H1 (cell line): ENCODE measurements at regions not wholly inside any gene's neighbourhood (a gene's known extent, or its start where the extent isn't known, plus 50 kb on each side); places are given as distances from the start of the nearest gene placed in this dataset.

Experiments
- CTCF ChIA-PET: fragments of 300-600 bp; sonication (Branson Sonifier 250); formaldehyde crosslinking; loops from one replicate; lab custom pipeline; 2021; ENCODE audit not compliant: partially characterized antibody; lab: Charles Lee
- POLR2A ChIA-PET: fragments of 300-600 bp; sonication (Branson Sonifier 250); formaldehyde crosslinking; loops from one replicate; lab custom pipeline; 2021; ENCODE audit warnings: inconsistent platforms; ENCODE audit not compliant: partially characterized antibody; lab: Charles Lee
- DNase-seq, 2 experiments: peaks; one replicate each; pipeline versions ENCODE4 v3.0.0 to v3.0.0-alpha.2; 2010 to 2022; ENCODE audit warnings: low spot score in 2 of 2, low read depth in 1 of 2, mixed read lengths in 1 of 2
- FAIRE-seq: peaks from 2 replicates; lab custom pipeline; 2011; peaks lifted over from hg19 to GRCh38; lab: Jason Lieb, UNC
- H2AFZ ChIP-seq: 2 replicates; pipeline ENCODE4 v1.8.1; 2012; ENCODE audit warnings: low read length, inconsistent platforms
- H2AK5ac ChIP-seq: 2 replicates; pipeline ENCODE4 v1.6.1; 2013; ENCODE audit warnings: low read depth, low read length
- H2BK120ac ChIP-seq: replicated peaks from 2 replicates; pipeline ENCODE3; 2013; ENCODE audit warnings: low read depth, low read length, inconsistent platforms
- H2BK12ac ChIP-seq: 2 replicates; pipeline ENCODE4 v1.6.1; 2013; ENCODE audit warnings: low read depth, low read length
- H2BK15ac ChIP-seq: 2 replicates; pipeline ENCODE4 v1.6.1; 2013; ENCODE audit warnings: low read length
- H2BK20ac ChIP-seq: 2 replicates; pipeline ENCODE4 v1.6.1; 2013; ENCODE audit warnings: low read length
- H2BK5ac ChIP-seq: 2 replicates; pipeline ENCODE4 v1.6.1; 2013; ENCODE audit warnings: low read depth, low read length
- H3K14ac ChIP-seq: 2 replicates; pipeline ENCODE4 v1.6.1; 2013; ENCODE audit warnings: inconsistent platforms; ENCODE audit not compliant: insufficient read length
- H3K18ac ChIP-seq: 2 replicates; pipeline ENCODE4 v1.6.1; 2013; ENCODE audit warnings: low read length; ENCODE audit errors: extremely low read depth
- H3K23ac ChIP-seq: 2 replicates; pipeline ENCODE4 v1.6.1; 2013; ENCODE audit warnings: inconsistent platforms; ENCODE audit not compliant: insufficient read length
- H3K23me2 ChIP-seq: 2 replicates; pipeline ENCODE4 v1.6.1; 2013; ENCODE audit warnings: low read depth, low read length
- H3K27ac ChIP-seq: 2 replicates; pipeline ENCODE4 v1.6.1; 2011; ENCODE audit warnings: low read depth, low read length, inconsistent platforms
- H3K27me3 ChIP-seq, 4 experiments: replicated peaks in 1 of 4; 1 replicate in 1 of 4; 2 replicates in 3 of 4; pipeline versions ENCODE4 v1.6.1 to v1.8.1; 2011 to 2013; ENCODE audit warnings: low read length in 3 of 4, mild to moderate bottlenecking in 3 of 4, inconsistent platforms in 2 of 4, mixed read lengths in 2 of 4, moderate library complexity in 1 of 4; ENCODE audit not compliant: control insufficient read depth in 3 of 4, insufficient read depth in 3 of 4; ENCODE audit errors: extremely low read depth in 1 of 4
- H3K36me3 ChIP-seq, 4 experiments: 2 replicates each; pipeline versions ENCODE4 v1.6.1 to v1.8.1; 2011 to 2013; ENCODE audit warnings: mild to moderate bottlenecking in 4 of 4, low read length in 3 of 4, moderate library complexity in 2 of 4, control low read depth in 1 of 4, inconsistent platforms in 1 of 4; ENCODE audit not compliant: insufficient read depth in 4 of 4, control insufficient read depth in 2 of 4
- H3K4ac ChIP-seq: replicated peaks from 2 replicates; pipeline ENCODE3; 2013; ENCODE audit warnings: low read length, low read depth, mixed read lengths, inconsistent platforms; ENCODE audit not compliant: insufficient read length
- H3K4me1 ChIP-seq, 4 experiments: replicated peaks in 1 of 4; 1 replicate in 1 of 4; 2 replicates in 3 of 4; pipeline versions ENCODE4 v1.6.1 to v1.8.1; 2011 to 2013; ENCODE audit warnings: low read length in 3 of 4, inconsistent platforms in 2 of 4, mixed read lengths in 1 of 4; ENCODE audit not compliant: insufficient read depth in 4 of 4, control insufficient read depth in 3 of 4
- H3K4me2 ChIP-seq, 2 experiments: 2 replicates each; pipeline versions ENCODE4 v1.6.1 to v1.8.1; 2011 to 2013; ENCODE audit warnings: low read depth in 2 of 2, low read length in 2 of 2, control low read depth in 1 of 2, inconsistent platforms in 1 of 2, mild to moderate bottlenecking in 1 of 2; ENCODE audit not compliant: insufficient read depth in 1 of 2
- H3K4me3 ChIP-seq, 4 experiments: fragments of 200-600, 300-600 bp in 1 of 4; sonication (generic), shearing (Covaris generic), sonication (Bioruptor Twin) in 1 of 4; 2 replicates each; pipeline versions ENCODE4 v1.5.1 to v1.8.1; 2011 to 2016; ENCODE audit warnings: low read length in 4 of 4, low read depth in 3 of 4, control low read depth in 2 of 4, inconsistent platforms in 2 of 4, mild to moderate bottlenecking in 2 of 4, mixed read lengths in 1 of 4, moderate library complexity in 1 of 4; ENCODE audit not compliant: insufficient read depth in 2 of 4; ENCODE audit errors: extremely low read depth in 1 of 4
- H3K56ac ChIP-seq: replicated peaks from 2 replicates; pipeline ENCODE3; 2013; ENCODE audit warnings: low read depth, mild to moderate bottlenecking, mixed read lengths, low read length, inconsistent platforms; ENCODE audit not compliant: insufficient read length
- H3K79me1 ChIP-seq: 2 replicates; pipeline ENCODE4 v1.6.1; 2013; ENCODE audit warnings: low read depth, low read length, control low read depth
- H3K79me2 ChIP-seq, 2 experiments: 2 replicates each; pipeline versions ENCODE4 v1.6.1 to v1.8.1; 2012 to 2013; ENCODE audit warnings: low read length in 2 of 2, mild to moderate bottlenecking in 2 of 2, inconsistent platforms in 1 of 2; ENCODE audit not compliant: insufficient read depth in 2 of 2, control insufficient read depth in 1 of 2
- H3K9ac ChIP-seq, 4 experiments: replicated peaks in 1 of 4; 1 replicate in 1 of 4; 2 replicates in 3 of 4; pipeline versions ENCODE4 v1.6.1 to v1.8.1; 2011 to 2013; ENCODE audit warnings: low read depth in 3 of 4, low read length in 3 of 4, control low read depth in 2 of 4, mild to moderate bottlenecking in 2 of 4, moderate library complexity in 2 of 4, inconsistent platforms in 1 of 4; ENCODE audit errors: extremely low read depth in 1 of 4
- H3K9me3 ChIP-seq, 2 experiments: 2 replicates each; pipeline versions ENCODE4 v1.6.1 to v1.8.1; 2012 to 2013; ENCODE audit warnings: mild to moderate bottlenecking in 2 of 2, moderate library complexity in 2 of 2, control low read depth in 1 of 2, inconsistent platforms in 1 of 2, low read depth in 1 of 2, low read length in 1 of 2, mixed read lengths in 1 of 2; ENCODE audit not compliant: insufficient read depth in 2 of 2
- H4K20me1 ChIP-seq, 2 experiments: replicated peaks in 1 of 2; 2 replicates each; pipeline versions ENCODE3 to v1.8.1; 2011 to 2013; ENCODE audit warnings: inconsistent platforms in 2 of 2, low read length in 2 of 2, mild to moderate bottlenecking in 1 of 2; ENCODE audit not compliant: insufficient read depth in 2 of 2, control insufficient read depth in 1 of 2
- H4K5ac ChIP-seq: 2 replicates; pipeline ENCODE4 v1.6.1; 2013; ENCODE audit warnings: low read length, low read depth, mixed read lengths, inconsistent platforms; ENCODE audit not compliant: insufficient read length
- H4K8ac ChIP-seq: 2 replicates; pipeline ENCODE4 v1.8.0; 2013; ENCODE audit warnings: mild to moderate bottlenecking, moderate library complexity, low read length, inconsistent platforms; ENCODE audit not compliant: insufficient read depth; ENCODE audit errors: extremely low read depth
- H4K91ac ChIP-seq: replicated peaks from 2 replicates; pipeline ENCODE3; 2013; ENCODE audit warnings: low read length, mixed read lengths, inconsistent platforms; ENCODE audit not compliant: insufficient read length
- ATF2 ChIP-seq: IDR thresholded peaks from 2 replicates; pipeline ENCODE4 v1.6.1; 2012; ENCODE audit warnings: low read length, inconsistent platforms
- BACH1 ChIP-seq: IDR thresholded peaks from 2 replicates; pipeline ENCODE4 v1.6.1; 2012; ENCODE audit warnings: low read length, improper control_type of control experiment
- CEBPB ChIP-seq: IDR thresholded peaks from 2 replicates; pipeline ENCODE4 v1.6.1; 2012; ENCODE audit warnings: low read depth, low read length
- CHD2 ChIP-seq: IDR thresholded peaks from 2 replicates; pipeline ENCODE4 v1.6.1; 2012; ENCODE audit warnings: low read length, improper control_type of control experiment
- JUND ChIP-seq: IDR thresholded peaks from 2 replicates; pipeline ENCODE4 v1.6.1; 2011; ENCODE audit warnings: mild to moderate bottlenecking, improper control_type of control experiment, low read length
- POLR2AphosphoS5 ChIP-seq: IDR thresholded peaks from 2 replicates; pipeline ENCODE4 v1.6.1; 2011; ENCODE audit warnings: low read depth, low read length
- POU5F1 ChIP-seq: IDR thresholded peaks from 2 replicates; pipeline ENCODE4 v1.6.1; 2011; ENCODE audit warnings: low read depth, mild to moderate bottlenecking, low read length, moderate library complexity
- RFX5 ChIP-seq: IDR thresholded peaks from 2 replicates; pipeline ENCODE4 v1.6.1; 2011; ENCODE audit warnings: low read depth, low read length, improper control_type of control experiment, borderline replicate concordance
- SP1 ChIP-seq: IDR thresholded peaks from 2 replicates; pipeline ENCODE4 v1.6.1; 2011; ENCODE audit warnings: low read depth, low read length
- SP2 ChIP-seq: IDR thresholded peaks from 2 replicates; pipeline ENCODE4 v1.6.1; 2012; ENCODE audit warnings: mild to moderate bottlenecking, low read length, inconsistent platforms
- SP4 ChIP-seq: IDR thresholded peaks from 2 replicates; pipeline ENCODE4 v1.6.1; 2012; ENCODE audit warnings: low read length, inconsistent platforms
- TBP ChIP-seq: IDR thresholded peaks from 2 replicates; pipeline ENCODE4 v1.6.1; 2011; ENCODE audit warnings: low read depth, low read length, improper control_type of control experiment
- WGBS, 2 experiments: shearing (Covaris generic) in 1 of 2; methylation state at CpG; one replicate each; pipeline versions ENCODE4 v1.1.6 to v1.1.7; 2013 to 2015; ENCODE audit warnings: low lambda C conversion rate in 2 of 2, mixed read lengths in 2 of 2, inconsistent platforms in 1 of 2, low coverage in 1 of 2, missing lambda C conversion rate in 1 of 2; ENCODE audit not compliant: insufficient replicate concordance in 2 of 2, insufficient coverage in 1 of 2, insufficient read length in 1 of 2; ENCODE audit errors: extremely low coverage in 1 of 2, missing lambda C conversion rate in 1 of 2; 5-methylcytosine and 5-hydroxymethylcytosine counted together

GRCh38 chr14:100659345-100660001 is 67.2 kb upstream of the DLK1 start:
- FAIRE-seq: no peak
- no peaks in the 10 kb centered on the region for H3K36me3 ChIP-seq
- no peak overlapping the region for H4K91ac ChIP-seq
- ChIA-PET POLR2A (interaction anchor here (1.5 kb wide), 1 partner anchor 13 kb away, joined by 4 read pairs; no protein-coding TSS in a partner anchor), CTCF (interaction anchor here (1.0 to 8.9 kb wide), 4 partner anchors 15 to 191 kb away, joined by 3 to 82 read pairs (median 5); no protein-coding TSS in a partner anchor)
- H3K56ac ChIP-seq: no peak overlapping the region
- no peak overlapping the region for H2AK5ac ChIP-seq
- H4K20me1 ChIP-seq: no peaks in the 10 kb centered on the region
- no peak overlapping the region for H3K14ac ChIP-seq
- H2AFZ ChIP-seq: no peak overlapping the region
- H2BK120ac ChIP-seq: no peak overlapping the region
- no peak overlapping the region for H3K27ac ChIP-seq
- no peak overlapping the region for H3K9ac ChIP-seq
- DNase-seq: no peak
- no peak overlapping the region for H3K4ac ChIP-seq
- H2BK20ac ChIP-seq: no peak overlapping the region
- H4K8ac ChIP-seq: no peak overlapping the region
- no peak overlapping the region for H3K23ac ChIP-seq
- H3K4me2 ChIP-seq: no peak overlapping the region
- H2BK15ac ChIP-seq: no peak overlapping the region
- WGBS, 2 experiments: 90% methylated on average over 14 of the region's 17 CpGs; no CpG with 5 or more reads in 1 of the 2 experiments
- no peak overlapping the region for H3K4me3 ChIP-seq
- H3K27me3 ChIP-seq: peaks cover 0 to under 1% (median 0%) of the 10 kb centered on the region in 4 experiments; a peak in 1 of 7 replicates
- H2BK5ac ChIP-seq: no peak overlapping the region
- H3K4me1 ChIP-seq: peaks cover 0 to 14% (median 6%) of the 10 kb centered on the region in 4 experiments; a peak in 5 of 7 replicates
- H2BK12ac ChIP-seq: no peak overlapping the region
- H3K9me3 ChIP-seq: no peaks in the 10 kb centered on the region
- H4K5ac ChIP-seq: no peak overlapping the region
- H3K18ac ChIP-seq: no peak overlapping the region
- H3K79me2 ChIP-seq: no peaks in the 10 kb centered on the region
- no peaks in the 10 kb centered on the region for H3K79me1 ChIP-seq
- no peaks in the 10 kb centered on the region for H3K23me2 ChIP-seq
- no peak for TF ChIP-seq BACH1
- no peak for TF ChIP-seq JUND
- TF ChIP-seq CHD2: no peak
- TF ChIP-seq SP4: no peak
- no peak for TF ChIP-seq SP2
- no peak for TF ChIP-seq ATF2
- TF ChIP-seq RFX5: no peak
- TF ChIP-seq SP1: no peak
- no peak for TF ChIP-seq TBP
- TF ChIP-seq CEBPB: no peak
- TF ChIP-seq POLR2AphosphoS5: no peak
- TF ChIP-seq POU5F1: no peak
